H9 (cell line): ENCODE measurements at regions not wholly inside any gene's neighbourhood (a gene's known extent, or its start where the extent isn't known, plus 50 kb on each side); places are given as distances from the start of the nearest gene placed in this dataset.

Source experiments
- DNase-seq: peaks from one replicate; pipeline ENCODE4 v3.0.0-alpha.2; 2017
- H2AFZ ChIP-seq: one replicate; pipeline ENCODE4 v1.6.1; 2013; ENCODE audit warnings: mild to moderate bottlenecking, low read length, control low read depth, moderate library complexity
- H2AK5ac ChIP-seq: 2 replicates; pipeline ENCODE4 v1.6.1; 2013; ENCODE audit warnings: low read length, control low read depth, mixed read lengths; ENCODE audit not compliant: insufficient read length
- H2BK120ac ChIP-seq: one replicate; pipeline ENCODE4 v1.6.1; 2013; ENCODE audit warnings: low read depth, mild to moderate bottlenecking, low read length, control low read depth, inconsistent platforms; ENCODE audit not compliant: poor library complexity, severe bottlenecking
- H2BK12ac ChIP-seq: 2 replicates; pipeline ENCODE4 v1.6.1; 2013; ENCODE audit warnings: low read length, control low read depth, mixed read lengths, low read depth; ENCODE audit not compliant: insufficient read length
- H2BK15ac ChIP-seq: 2 replicates; pipeline ENCODE4 v1.6.1; 2013; ENCODE audit warnings: low read depth, low read length, control low read depth
- H2BK20ac ChIP-seq: one replicate; pipeline ENCODE4 v1.6.1; 2013; ENCODE audit warnings: low read depth, mild to moderate bottlenecking, low read length, control low read depth, inconsistent platforms; ENCODE audit not compliant: poor library complexity, severe bottlenecking
- H2BK5ac ChIP-seq: 2 replicates; pipeline ENCODE4 v1.6.1; 2013; ENCODE audit warnings: low read length, control low read depth, mixed read lengths; ENCODE audit not compliant: insufficient read length
- H3K14ac ChIP-seq: 2 replicates; pipeline ENCODE4 v1.6.1; 2013; ENCODE audit warnings: low read length, control low read depth; ENCODE audit not compliant: insufficient read depth
- H3K18ac ChIP-seq: 2 replicates; pipeline ENCODE4 v1.6.1; 2013; ENCODE audit warnings: low read depth, mild to moderate bottlenecking, mixed read lengths, low read length, control low read depth; ENCODE audit not compliant: insufficient read length
- H3K23ac ChIP-seq: 2 replicates; pipeline ENCODE4 v1.6.1; 2013; ENCODE audit warnings: low read length, control low read depth, mixed read lengths, low read depth; ENCODE audit not compliant: insufficient read length
- H3K23me2 ChIP-seq: 2 replicates; pipeline ENCODE4 v1.6.1; 2013; ENCODE audit warnings: low read depth, mild to moderate bottlenecking, mixed read lengths, low read length, control low read depth; ENCODE audit not compliant: insufficient read length, poor library complexity, severe bottlenecking
- H3K27ac ChIP-seq: 2 replicates; pipeline ENCODE4 v1.5.1; 2013; ENCODE audit warnings: low read length, control low read depth, mixed read lengths, low read depth; ENCODE audit not compliant: insufficient read length
- H3K27me3 ChIP-seq: 2 replicates; pipeline ENCODE4 v1.6.1; 2013; ENCODE audit warnings: low read length, control low read depth, inconsistent platforms; ENCODE audit not compliant: insufficient read depth
- H3K4ac ChIP-seq: 2 replicates; pipeline ENCODE4 v1.6.1; 2013; ENCODE audit warnings: low read depth, mild to moderate bottlenecking, control low read depth, inconsistent platforms, low read length, moderate library complexity
- H3K4me1 ChIP-seq: 2 replicates; pipeline ENCODE4 v1.6.1; 2013; ENCODE audit warnings: low read length, control low read depth, inconsistent platforms; ENCODE audit not compliant: insufficient read depth
- H3K4me2 ChIP-seq: 2 replicates; pipeline ENCODE4 v1.6.1; 2013; ENCODE audit warnings: low read length, control low read depth, mixed read lengths; ENCODE audit not compliant: insufficient read length, insufficient read depth
- H3K56ac ChIP-seq: 2 replicates; pipeline ENCODE4 v1.6.1; 2013; ENCODE audit warnings: low read depth, mild to moderate bottlenecking, mixed read lengths, low read length, control low read depth; ENCODE audit not compliant: insufficient read length
- H3K79me1 ChIP-seq: 2 replicates; pipeline ENCODE4 v1.6.1; 2013; ENCODE audit warnings: low read depth, mild to moderate bottlenecking, moderate library complexity, low read length, control low read depth, inconsistent platforms; ENCODE audit not compliant: insufficient read depth, poor library complexity, severe bottlenecking
- H3K79me2 ChIP-seq: 2 replicates; pipeline ENCODE4 v1.6.1; 2013; ENCODE audit warnings: low read length, control low read depth, inconsistent platforms; ENCODE audit not compliant: insufficient read depth
- H3K9ac ChIP-seq: 2 replicates; pipeline ENCODE4 v1.6.1; 2013; ENCODE audit warnings: low read length, control low read depth, mixed read lengths; ENCODE audit not compliant: insufficient read length; ENCODE audit errors: extremely low read depth
- H3K9me3 ChIP-seq: one replicate; pipeline ENCODE4 v1.6.1; 2013; ENCODE audit warnings: low read depth, low read length, inconsistent platforms; ENCODE audit not compliant: control insufficient read depth
- H3T11ph ChIP-seq: one replicate; pipeline ENCODE4 v1.6.1; 2013; ENCODE audit warnings: mild to moderate bottlenecking, low read length, control low read depth, inconsistent platforms
- H4K20me1 ChIP-seq: one replicate; pipeline ENCODE4 v1.6.1; 2013; ENCODE audit not compliant: control insufficient read depth, insufficient read length, insufficient read depth
- H4K5ac ChIP-seq: 2 replicates; pipeline ENCODE4 v1.6.1; 2013; ENCODE audit warnings: low read depth, mild to moderate bottlenecking, mixed read lengths, low read length, control low read depth; ENCODE audit not compliant: insufficient read length
- H4K8ac ChIP-seq: replicated peaks from 2 replicates; pipeline ENCODE4 v1.6.1; 2013; ENCODE audit warnings: low read length, control low read depth, mixed read lengths, low read depth; ENCODE audit not compliant: insufficient read length
- H4K91ac ChIP-seq: 2 replicates; pipeline ENCODE4 v1.6.1; 2013; ENCODE audit warnings: low read depth, mild to moderate bottlenecking, moderate library complexity, mixed read lengths, low read length, control low read depth; ENCODE audit not compliant: insufficient read length
- H3K27ac Mint-ChIP-seq, 3 experiments: 2 replicates in 2 of 3; 3 replicates in 1 of 3; pipeline ENCODE4 v1.8.0; 2020 to 2021; ENCODE audit warnings: mixed read lengths in 3 of 3, mild to moderate bottlenecking in 1 of 3, moderate library complexity in 1 of 3
- H3K27me3 Mint-ChIP-seq: 2 replicates; pipeline ENCODE4 v1.8.0; 2021; ENCODE audit warnings: low read depth, mild to moderate bottlenecking, moderate library complexity, mixed read lengths
- H3K36me3 Mint-ChIP-seq, 3 experiments: 2 replicates in 2 of 3; 3 replicates in 1 of 3; pipeline ENCODE4 v1.8.0; 2020 to 2021; ENCODE audit warnings: low read depth in 3 of 3, mixed read lengths in 3 of 3; ENCODE audit not compliant: insufficient read depth in 1 of 3
- H3K4me1 Mint-ChIP-seq, 2 experiments: 2 replicates each; pipeline ENCODE4 v1.8.0; 2020; ENCODE audit warnings: mixed read lengths in 2 of 2
- H3K4me3 Mint-ChIP-seq, 2 experiments: 2 replicates in 1 of 2; 3 replicates in 1 of 2; pipeline ENCODE4 v1.8.0; 2020 to 2021; ENCODE audit warnings: mild to moderate bottlenecking in 2 of 2, mixed read lengths in 2 of 2, moderate library complexity in 1 of 2
- H3K9me3 Mint-ChIP-seq, 2 experiments: 2 replicates in 1 of 2; 3 replicates in 1 of 2; pipeline ENCODE4 v1.8.0; 2020; ENCODE audit warnings: mild to moderate bottlenecking in 2 of 2, mixed read lengths in 2 of 2, moderate library complexity in 1 of 2
- CTCF ChIP-seq: fragments of 200-600 bp; sonication (generic); conservative IDR thresholded peaks from 3 replicates; pipeline ENCODE4 v1.8.0; 2021; ENCODE audit warnings: antibody characterized with exemption, mild to moderate bottlenecking
- WGBS: extraction: QIAGEN DNeasy Blood & Tissue Kit; methylation state at CpG from one replicate; pipeline ENCODE4 v1.1.7; 2013; ENCODE audit warnings: missing lambda C conversion rate, low lambda C conversion rate, mixed read lengths; ENCODE audit not compliant: insufficient read length; ENCODE audit errors: extremely low coverage; 5-methylcytosine and 5-hydroxymethylcytosine counted together

GRCh38 chr5:71948206-71948605 is 159.1 kb upstream of the MAP1B start:
- no peak overlapping the region for H2BK20ac ChIP-seq
- H4K8ac ChIP-seq, result no peak overlapping the region
- no peaks in the 10 kb centered on the region for H3K79me1 ChIP-seq
- H3K4me1 Mint-ChIP-seq, result peaks cover 18 to 20% of the 10 kb centered on the region in 2 experiments
- H3K9ac ChIP-seq, result no peak overlapping the region
- no peak for DNase-seq
- H3K27ac ChIP-seq, result no peak overlapping the region
- no peak for TF ChIP-seq CTCF
- H3K56ac ChIP-seq, result no peak overlapping the region
- no peak overlapping the region for H2BK5ac ChIP-seq
- H2BK12ac ChIP-seq, result no peak overlapping the region
- peaks cover 8% of the 10 kb centered on the region for H3K4me1 ChIP-seq
- H3K27me3 ChIP-seq, result no peaks in the 10 kb centered on the region
- H3K4ac ChIP-seq, result no peak overlapping the region
- H4K91ac ChIP-seq, result no peak overlapping the region
- no peaks in the 10 kb centered on the region for H3K9me3 ChIP-seq
- no peak overlapping the region for H3K18ac ChIP-seq
- H3K9me3 Mint-ChIP-seq, result peaks cover 32 to 46% of the 10 kb centered on the region in 2 experiments
- H3K4me2 ChIP-seq, result no peak overlapping the region
- H3T11ph ChIP-seq, result no peak overlapping the region
- H3K36me3 Mint-ChIP-seq, result peaks cover 10 to 25% (median 14%) of the 10 kb centered on the region in 3 experiments
- no peak overlapping the region for H3K23ac ChIP-seq
- no peak overlapping the region for H2BK120ac ChIP-seq
- no peak overlapping the region for H2AK5ac ChIP-seq
- WGBS, result no CpG with 5 or more reads among the region's 2 CpGs
- H3K27me3 Mint-ChIP-seq, result peaks cover 2% of the 10 kb centered on the region; the same call in 1 of the 2 replicates
- H4K5ac ChIP-seq, result no peak overlapping the region
- no peak overlapping the region for H3K14ac ChIP-seq
- H2BK15ac ChIP-seq, result no peak overlapping the region
- no peak overlapping the region for H3K27ac Mint-ChIP-seq
- no peak overlapping the region for H3K4me3 Mint-ChIP-seq
- no peaks in the 10 kb centered on the region for H4K20me1 ChIP-seq
- no peaks in the 10 kb centered on the region for H3K79me2 ChIP-seq
- no peak overlapping the region for H2AFZ ChIP-seq
- no peaks in the 10 kb centered on the region for H3K23me2 ChIP-seq
